Neural cell (in vitro differentiated cells): ENCODE measurements at regions not wholly inside any gene's neighbourhood (a gene's known extent, or its start where the extent isn't known, plus 50 kb on each side); places are given as distances from the start of the nearest gene placed in this dataset.
"Not testable (repeated sequence)": the region's sequence is repeated elsewhere in the genome, so short reads cannot be mapped to it uniquely, and the experiment has no call there.

Experiments
- CTCF ChIP-seq: fragments of 450-650 bp; IDR thresholded peaks from 2 replicates; pipeline ENCODE4 v1.5.1; 2014; ENCODE audit warnings: antibody characterized with exemption, mild to moderate bottlenecking, moderate library complexity; ENCODE audit not compliant: poor library complexity, severe bottlenecking
- MXI1 ChIP-seq: fragments of 450-650 bp; conservative IDR thresholded peaks from 2 replicates; pipeline ENCODE4 v1.6.1; 2014; ENCODE audit warnings: antibody characterized with exemption, mild to moderate bottlenecking; ENCODE audit not compliant: poor library complexity, severe bottlenecking
- POLR2AphosphoS5 ChIP-seq: IDR thresholded peaks from 2 replicates; pipeline ENCODE4 v1.6.1; 2012

- TF ChIP-seq POLR2AphosphoS5, MXI1, CTCF: not testable (repeated sequence)
Observed at GRCh38 chr2:123618642-123619041, 406.4 kb upstream of the CNTNAP5 start.
